ENCODE measurements at regions not wholly inside any gene's neighbourhood (a gene's known extent, or its start where the extent isn't known, plus 50 kb on each side); places are given as distances from the start of the nearest gene placed in this dataset.

DNA sequence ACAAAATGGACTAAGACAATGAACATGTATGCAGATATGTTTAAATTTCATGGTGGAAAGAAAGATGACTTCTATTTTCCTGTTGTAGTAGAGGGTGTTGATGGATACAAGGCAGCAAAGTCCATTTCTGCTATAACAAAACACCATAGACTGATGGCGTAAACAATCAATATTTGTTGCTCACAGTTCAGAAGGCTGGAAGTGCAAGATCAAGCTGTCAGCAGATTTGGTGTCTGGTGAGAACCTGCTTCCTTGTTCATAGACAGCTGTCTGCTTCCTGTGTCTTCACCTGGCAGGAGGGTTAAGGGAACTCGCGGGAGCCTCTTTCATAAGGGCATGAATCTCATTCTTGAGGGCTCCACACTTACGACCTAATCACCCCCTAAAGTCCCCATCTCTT is 83.0 kb upstream of the ELOVL5 start:
- CTCF ChIA-PET = interaction anchor here (0.9 to 13.1 kb wide), 4 partner anchors 20 to 259 kb away, joined by 3 to 225 read pairs (median 94); no protein-coding TSS in a partner anchor
- intact Hi-C loops (cut with micrococcal nuclease; ENCODE audit: unreplicated experiment) = no loop called here

More for the DNA sequence above, 83.0 kb upstream of the ELOVL5 start:
- no peaks in the 10 kb centered on the region for H3K9me3 ChIP-seq (replicated peaks; ENCODE audit: control insufficient read depth, insufficient read depth, low read length)
- H3K27me3 ChIP-seq (replicated peaks in 1 of 2; ENCODE audit: control insufficient read depth in 2 of 2, insufficient read depth in 2 of 2, low read length in 1 of 2) = no peaks in the 10 kb centered on the region
- H3K4me3 ChIP-seq = no peak overlapping the region
- no peak overlapping the region for H2AFZ ChIP-seq (ENCODE audit: control insufficient read depth, low read depth, low read length)
- no peak for TF ChIP-seq TAF1 (IDR thresholded peaks at IDR 0.05; ENCODE audit: borderline replicate concordance, low read depth, low read length)
- no peak for TF ChIP-seq NFYB (IDR thresholded peaks at IDR 0.05; ENCODE audit: insufficient read depth, low read depth, low read length)
- TF ChIP-seq MLLT1 (IDR thresholded peaks at IDR 0.05) = no peak
- TF ChIP-seq, protein P1, sequence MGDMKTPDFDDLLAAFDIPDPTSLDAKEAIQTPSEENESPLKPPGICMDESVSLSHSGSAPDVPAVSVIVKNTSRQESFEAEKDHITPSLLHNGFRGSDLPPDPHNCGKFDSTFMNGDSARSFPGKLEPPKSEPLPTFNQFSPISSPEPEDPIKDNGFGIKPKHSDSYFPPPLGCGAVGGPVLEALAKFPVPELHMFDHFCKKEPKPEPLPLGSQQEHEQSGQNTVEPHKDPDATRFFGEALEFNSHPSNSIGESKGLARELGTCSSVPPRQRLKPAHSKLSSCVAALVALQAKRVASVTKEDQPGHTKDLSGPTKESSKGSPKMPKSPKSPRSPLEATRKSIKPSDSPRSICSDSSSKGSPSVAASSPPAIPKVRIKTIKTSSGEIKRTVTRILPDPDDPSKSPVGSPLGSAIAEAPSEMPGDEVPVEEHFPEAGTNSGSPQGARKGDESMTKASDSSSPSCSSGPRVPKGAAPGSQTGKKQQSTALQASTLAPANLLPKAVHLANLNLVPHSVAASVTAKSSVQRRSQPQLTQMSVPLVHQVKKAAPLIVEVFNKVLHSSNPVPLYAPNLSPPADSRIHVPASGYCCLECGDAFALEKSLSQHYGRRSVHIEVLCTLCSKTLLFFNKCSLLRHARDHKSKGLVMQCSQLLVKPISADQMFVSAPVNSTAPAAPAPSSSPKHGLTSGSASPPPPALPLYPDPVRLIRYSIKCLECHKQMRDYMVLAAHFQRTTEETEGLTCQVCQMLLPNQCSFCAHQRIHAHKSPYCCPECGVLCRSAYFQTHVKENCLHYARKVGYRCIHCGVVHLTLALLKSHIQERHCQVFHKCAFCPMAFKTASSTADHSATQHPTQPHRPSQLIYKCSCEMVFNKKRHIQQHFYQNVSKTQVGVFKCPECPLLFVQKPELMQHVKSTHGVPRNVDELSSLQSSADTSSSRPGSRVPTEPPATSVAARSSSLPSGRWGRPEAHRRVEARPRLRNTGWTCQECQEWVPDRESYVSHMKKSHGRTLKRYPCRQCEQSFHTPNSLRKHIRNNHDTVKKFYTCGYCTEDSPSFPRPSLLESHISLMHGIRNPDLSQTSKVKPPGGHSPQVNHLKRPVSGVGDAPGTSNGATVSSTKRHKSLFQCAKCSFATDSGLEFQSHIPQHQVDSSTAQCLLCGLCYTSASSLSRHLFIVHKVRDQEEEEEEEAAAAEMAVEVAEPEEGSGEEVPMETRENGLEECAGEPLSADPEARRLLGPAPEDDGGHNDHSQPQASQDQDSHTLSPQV (IDR thresholded peaks at IDR 0.05) = no peak
- TF ChIP-seq BMI1 (IDR thresholded peaks at IDR 0.05; ENCODE audit: borderline replicate concordance) = no peak
- TF ChIP-seq SIX5 (IDR thresholded peaks at IDR 0.05; ENCODE audit: low read depth, low read length, severe bottlenecking) = no peak
- ATAC-seq (no peak), FAIRE-seq (no peak), DNase-seq (ENCODE audit: low read depth, low spot score) (no peak)
- no peak overlapping the region for H3K27ac ChIP-seq (ENCODE audit: control insufficient read depth, insufficient read depth)
- ChIA-PET POLR2A (interaction anchor here (0.9 to 1.3 kb wide), 3 partner anchors 47 to 123 kb away, joined by 3 read pairs; no protein-coding TSS in a partner anchor), SMC1A (ENCODE audit: uncharacterized antibody, unreplicated experiment) (interaction anchor here (1.4 to 13.0 kb wide), 8 partner anchors 9 to 259 kb away, joined by 5 to 229 read pairs (median 18); partner anchors contain the start of gene ELOVL5), RAD21 (ENCODE audit: unreplicated experiment) (interaction anchor here (1.0 to 3.0 kb wide), 5 partner anchors 30 to 259 kb away, joined by 3 to 19 read pairs (median 7); no protein-coding TSS in a partner anchor)
- in situ Hi-C loops (cut with MboI) = no loop called here
- no peaks in the 10 kb centered on the region; the same call in 1 of the 2 replicates for H3K4me1 ChIP-seq (ENCODE audit: control insufficient read depth, insufficient read depth, low read length)
- BruUV-seq (replicated peaks) = no TSS peak
- H3K79me2 ChIP-seq (ENCODE audit: control insufficient read depth, insufficient read depth, low read length) = no peaks in the 10 kb centered on the region
- no peaks in the 10 kb centered on the region for H4K20me1 ChIP-seq (ENCODE audit: control insufficient read depth, insufficient read depth)
- H3K36me3 ChIP-seq (ENCODE audit: control insufficient read depth in 2 of 2, insufficient read depth in 2 of 2, low read length in 1 of 2) = no peaks in the 10 kb centered on the region
- H3K9ac ChIP-seq (ENCODE audit: control insufficient read depth, insufficient read depth, low read length) = no peak overlapping the region
- 73% methylated on average over 4 of the region's 4 CpGs for WGBS (ENCODE audit: insufficient coverage, insufficient replicate concordance, low lambda C conversion rate, missing lambda C conversion rate)
- no peak overlapping the region for H3K4me2 ChIP-seq (ENCODE audit: control insufficient read depth, insufficient read depth)

Data from GM12878 (cell line).